GM23338 (cell line): ENCODE measurements at regions not wholly inside any gene's neighbourhood (a gene's known extent, or its start where the extent isn't known, plus 50 kb on each side); places are given as distances from the start of the nearest gene placed in this dataset.

Experiments
- CTCF ChIP-seq, 2 experiments: fragments of 200-600 bp in 1 of 2; sonication (generic) in 1 of 2; conservative IDR thresholded peaks; 2 replicates each; pipeline versions ENCODE4 v1.5.1 to v1.6.1; 2016 to 2017; ENCODE audit warnings: antibody characterized with exemption in 2 of 2, low read depth in 2 of 2, mild to moderate bottlenecking in 2 of 2, moderate library complexity in 1 of 2
- REST ChIP-seq: IDR thresholded peaks from one replicate; pipeline ENCODE4 v1.6.1; 2018; ENCODE audit warnings: antibody characterized with exemption; ENCODE audit not compliant: unreplicated experiment

- no peak for TF ChIP-seq CTCF (conservative IDR thresholded peaks at IDR 0.05; ENCODE audit: low read depth in 2 of 2)
- no peak for TF ChIP-seq REST
These were observed 571.4 kb upstream of the ATP2B1 start for GRCh38 chr12:90280033-90280432.
